HEK293 (cell line): ENCODE measurements at regions not wholly inside any gene's neighbourhood (a gene's known extent, or its start where the extent isn't known, plus 50 kb on each side); places are given as distances from the start of the nearest gene placed in this dataset.

Experiments
- CTCF ChIA-PET: fragments of 350-600 bp; formaldehyde crosslinking; extraction: SDS; loops from one replicate; lab custom pipeline; 2021; ENCODE audit warnings: antibody characterized with exemption; lab: Yijun Ruan, JAX
- POLR2A ChIA-PET: fragments of 300-600 bp; formaldehyde crosslinking; extraction: SDS; loops from one replicate; lab custom pipeline; 2020; ENCODE audit warnings: antibody characterized with exemption, inconsistent platforms; lab: Yijun Ruan, JAX
- H3K27ac ChIP-seq: fragments of 200-500 bp; sonication (Bioruptor generic); 2 replicates; pipeline ENCODE4 v1.5.1; 2014; ENCODE audit warnings: low read depth, low read length, control low read depth, inconsistent platforms; ENCODE audit errors: extremely low read depth
- H3K36me3 ChIP-seq, 2 experiments: fragments of 200-500 bp in 1 of 2; sonication (Bioruptor generic) in 1 of 2; 1 replicate in 1 of 2; 2 replicates in 1 of 2; pipeline ENCODE4 v1.5.1; 2014 to 2017; ENCODE audit warnings: inconsistent platforms in 2 of 2, low read length in 2 of 2; ENCODE audit not compliant: control insufficient read depth in 2 of 2, insufficient read depth in 1 of 2
- H3K4me1 ChIP-seq: fragments of 200-500 bp; sonication (Bioruptor generic); 2 replicates; pipeline ENCODE4 v1.5.1; 2014; ENCODE audit warnings: mild to moderate bottlenecking, low read length, inconsistent platforms; ENCODE audit not compliant: control insufficient read depth, insufficient read depth
- H3K4me3 ChIP-seq: 2 replicates; pipeline ENCODE4 v1.5.1; 2011; ENCODE audit warnings: low read depth, mild to moderate bottlenecking, control low read depth, low read length, moderate library complexity
- H3K9me3 ChIP-seq: fragments of 200-500 bp; sonication (Bioruptor generic); 2 replicates; pipeline ENCODE4 v1.5.1; 2014; ENCODE audit warnings: low read depth, low read length, inconsistent platforms; ENCODE audit not compliant: control insufficient read depth, insufficient read depth
- KLF1 ChIP-seq: fragments of 450-650 bp; formaldehyde crosslinking; IDR thresholded peaks from 2 replicates; pipeline ENCODE4 v1.5.1; 2016; ENCODE audit warnings: missing biosample characterization, missing genetic modification characterization
- YY2 ChIP-seq: fragments of 450-650 bp; formaldehyde crosslinking; IDR thresholded peaks from 2 replicates; pipeline ENCODE4 v1.5.1; 2016; ENCODE audit warnings: missing biosample characterization, missing genetic modification characterization
- ZBTB1 ChIP-seq: fragments of 450-650 bp; formaldehyde crosslinking; IDR thresholded peaks from 2 replicates; pipeline ENCODE4 v1.5.1; 2016; ENCODE audit warnings: missing biosample characterization, missing genetic modification characterization
- ZBTB48 ChIP-seq: fragments of 450-650 bp; formaldehyde crosslinking; IDR thresholded peaks from 2 replicates; pipeline ENCODE4 v1.5.1; 2016; ENCODE audit warnings: missing biosample characterization, missing genetic modification characterization
- ZFP41 ChIP-seq: fragments of 450-650 bp; formaldehyde crosslinking; IDR thresholded peaks from 2 replicates; pipeline ENCODE4 v1.5.1; 2016; ENCODE audit warnings: missing biosample characterization, missing genetic modification characterization, borderline replicate concordance
- ZIC2 ChIP-seq: fragments of 450-650 bp; formaldehyde crosslinking; IDR thresholded peaks from 2 replicates; pipeline ENCODE4 v1.5.1; 2016; ENCODE audit warnings: missing biosample characterization, missing genetic modification characterization
- ZNF10 ChIP-seq: fragments of 450-650 bp; formaldehyde crosslinking; IDR thresholded peaks from 2 replicates; pipeline ENCODE4 v1.5.1; 2017; ENCODE audit warnings: missing biosample characterization, missing genetic modification characterization
- ZNF121 ChIP-seq: fragments of 450-650 bp; formaldehyde crosslinking; IDR thresholded peaks from 2 replicates; pipeline ENCODE4 v1.5.1; 2016; ENCODE audit warnings: missing biosample characterization, missing genetic modification characterization
- ZNF132 ChIP-seq: fragments of 450-650 bp; formaldehyde crosslinking; IDR thresholded peaks from 2 replicates; pipeline ENCODE4 v1.5.1; 2017; ENCODE audit warnings: missing biosample characterization, missing genetic modification characterization, borderline replicate concordance
- ZNF155 ChIP-seq: fragments of 450-650 bp; formaldehyde crosslinking; IDR thresholded peaks from 2 replicates; pipeline ENCODE4 v1.5.1; 2016; ENCODE audit warnings: missing biosample characterization, missing genetic modification characterization
- ZNF157 ChIP-seq: fragments of 450-650 bp; formaldehyde crosslinking; IDR thresholded peaks from 2 replicates; pipeline ENCODE4 v1.5.1; 2016; ENCODE audit warnings: missing biosample characterization, missing genetic modification characterization
- ZNF248 ChIP-seq: fragments of 450-650 bp; formaldehyde crosslinking; IDR thresholded peaks from 2 replicates; pipeline ENCODE4 v1.5.1; 2017; ENCODE audit warnings: missing biosample characterization, missing genetic modification characterization
- ZNF514 ChIP-seq: fragments of 450-650 bp; formaldehyde crosslinking; IDR thresholded peaks from 2 replicates; pipeline ENCODE4 v1.5.1; 2016; ENCODE audit warnings: missing biosample characterization, missing genetic modification characterization
- ZNF548 ChIP-seq: fragments of 450-650 bp; formaldehyde crosslinking; IDR thresholded peaks from 2 replicates; pipeline ENCODE4 v1.5.1; 2016; ENCODE audit warnings: missing biosample characterization, missing genetic modification characterization
- ZNF561 ChIP-seq: fragments of 450-650 bp; IDR thresholded peaks from 2 replicates; pipeline ENCODE4 v1.5.1; 2018; ENCODE audit warnings: missing biosample characterization, missing genetic modification characterization, borderline replicate concordance
- ZNF596 ChIP-seq: fragments of 450-650 bp; IDR thresholded peaks from 2 replicates; pipeline ENCODE4 v1.5.0; 2018; ENCODE audit warnings: missing biosample characterization, mild to moderate bottlenecking, missing genetic modification characterization, moderate library complexity
- ZNF623 ChIP-seq: fragments of 450-650 bp; formaldehyde crosslinking; IDR thresholded peaks from 2 replicates; pipeline ENCODE4 v1.5.1; 2016; ENCODE audit warnings: missing biosample characterization, missing genetic modification characterization
- ZNF660 ChIP-seq: fragments of 450-650 bp; IDR thresholded peaks from 2 replicates; pipeline ENCODE4 v1.5.1; 2018; ENCODE audit warnings: missing biosample characterization, mild to moderate bottlenecking, missing genetic modification characterization
- TF ChIP-seq, protein P1 (sequence below): fragments of 450-650 bp; formaldehyde crosslinking; IDR thresholded peaks from 2 replicates; pipeline ENCODE4 v1.5.1; 2016; ENCODE audit warnings: missing biosample characterization, missing genetic modification characterization
- TF ChIP-seq, protein P2 (sequence below): fragments of 450-650 bp; formaldehyde crosslinking; IDR thresholded peaks from 2 replicates; pipeline ENCODE4 v1.5.1; 2017; ENCODE audit warnings: missing biosample characterization, mild to moderate bottlenecking, missing genetic modification characterization, moderate library complexity
- TF ChIP-seq, protein P3 (sequence below): sonication (generic); formaldehyde crosslinking; IDR thresholded peaks from 2 replicates; pipeline ENCODE4 v1.8.1; 2022; ENCODE audit warnings: mild to moderate bottlenecking, moderate library complexity, missing genetic modification reagents
- TF ChIP-seq, protein P4 (sequence below): fragments of 450-650 bp; IDR thresholded peaks from 2 replicates; pipeline ENCODE4 v1.5.1; 2018; ENCODE audit warnings: missing biosample characterization, mild to moderate bottlenecking, missing genetic modification characterization
- TF ChIP-seq, protein P5 (sequence below): fragments of 450-650 bp; formaldehyde crosslinking; IDR thresholded peaks from 2 replicates; pipeline ENCODE4 v1.5.1; 2016; ENCODE audit warnings: missing biosample characterization, missing genetic modification characterization, borderline replicate concordance
- TF ChIP-seq, protein P6 (sequence below): fragments of 450-650 bp; formaldehyde crosslinking; IDR thresholded peaks from 2 replicates; pipeline ENCODE4; 2016; ENCODE audit warnings: missing biosample characterization, missing genetic modification characterization

DNA sequence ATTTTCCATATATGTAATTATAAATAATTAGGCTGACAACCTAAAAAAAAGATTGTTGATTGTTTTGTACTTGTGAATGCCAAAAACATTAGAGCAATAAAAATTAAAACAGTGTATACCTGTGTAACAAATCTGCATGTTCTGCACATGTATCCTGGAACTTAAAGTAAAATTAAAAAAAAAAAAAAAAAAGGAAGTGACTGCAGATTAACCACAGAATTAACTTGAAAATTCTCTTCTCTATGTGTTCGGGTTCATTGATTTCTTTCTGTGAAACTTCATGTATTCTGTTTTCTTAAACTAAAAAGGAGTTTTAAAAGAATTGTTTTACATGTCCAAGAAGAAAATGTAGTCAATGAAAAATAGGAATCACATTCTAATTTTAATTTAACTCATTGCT is 95.7 kb downstream of the FASLG start:
- no peaks in the 10 kb centered on the region for H3K9me3 ChIP-seq
- CTCF ChIA-PET: interaction anchor here (2.5 kb wide), 1 partner anchor 12 kb away, joined by 9 read pairs; no protein-coding TSS in a partner anchor
- TF ChIP-seq, protein P1, sequence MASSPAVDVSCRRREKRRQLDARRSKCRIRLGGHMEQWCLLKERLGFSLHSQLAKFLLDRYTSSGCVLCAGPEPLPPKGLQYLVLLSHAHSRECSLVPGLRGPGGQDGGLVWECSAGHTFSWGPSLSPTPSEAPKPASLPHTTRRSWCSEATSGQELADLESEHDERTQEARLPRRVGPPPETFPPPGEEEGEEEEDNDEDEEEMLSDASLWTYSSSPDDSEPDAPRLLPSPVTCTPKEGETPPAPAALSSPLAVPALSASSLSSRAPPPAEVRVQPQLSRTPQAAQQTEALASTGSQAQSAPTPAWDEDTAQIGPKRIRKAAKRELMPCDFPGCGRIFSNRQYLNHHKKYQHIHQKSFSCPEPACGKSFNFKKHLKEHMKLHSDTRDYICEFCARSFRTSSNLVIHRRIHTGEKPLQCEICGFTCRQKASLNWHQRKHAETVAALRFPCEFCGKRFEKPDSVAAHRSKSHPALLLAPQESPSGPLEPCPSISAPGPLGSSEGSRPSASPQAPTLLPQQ (tag by site-specific recombination): no peak
- TF ChIP-seq, protein P2, sequence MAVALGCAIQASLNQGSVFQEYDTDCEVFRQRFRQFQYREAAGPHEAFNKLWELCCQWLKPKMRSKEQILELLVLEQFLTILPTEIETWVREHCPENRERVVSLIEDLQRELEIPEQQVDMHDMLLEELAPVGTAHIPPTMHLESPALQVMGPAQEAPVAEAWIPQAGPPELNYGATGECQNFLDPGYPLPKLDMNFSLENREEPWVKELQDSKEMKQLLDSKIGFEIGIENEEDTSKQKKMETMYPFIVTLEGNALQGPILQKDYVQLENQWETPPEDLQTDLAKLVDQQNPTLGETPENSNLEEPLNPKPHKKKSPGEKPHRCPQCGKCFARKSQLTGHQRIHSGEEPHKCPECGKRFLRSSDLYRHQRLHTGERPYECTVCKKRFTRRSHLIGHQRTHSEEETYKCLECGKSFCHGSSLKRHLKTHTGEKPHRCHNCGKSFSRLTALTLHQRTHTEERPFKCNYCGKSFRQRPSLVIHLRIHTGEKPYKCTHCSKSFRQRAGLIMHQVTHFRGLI (tag by site-specific recombination): no peak
- no peak for TF ChIP-seq ZNF623
- no peak for TF ChIP-seq ZBTB48 (tag by site-specific recombination)
- TF ChIP-seq KLF1 (tag by site-specific recombination): no peak
- TF ChIP-seq ZBTB1 (tag by site-specific recombination): no peak
- TF ChIP-seq ZFP41: no peak
- no peak for TF ChIP-seq ZIC2
- TF ChIP-seq ZNF596: no peak
- TF ChIP-seq ZNF514 (tag by site-specific recombination): no peak
- TF ChIP-seq, protein P3, sequence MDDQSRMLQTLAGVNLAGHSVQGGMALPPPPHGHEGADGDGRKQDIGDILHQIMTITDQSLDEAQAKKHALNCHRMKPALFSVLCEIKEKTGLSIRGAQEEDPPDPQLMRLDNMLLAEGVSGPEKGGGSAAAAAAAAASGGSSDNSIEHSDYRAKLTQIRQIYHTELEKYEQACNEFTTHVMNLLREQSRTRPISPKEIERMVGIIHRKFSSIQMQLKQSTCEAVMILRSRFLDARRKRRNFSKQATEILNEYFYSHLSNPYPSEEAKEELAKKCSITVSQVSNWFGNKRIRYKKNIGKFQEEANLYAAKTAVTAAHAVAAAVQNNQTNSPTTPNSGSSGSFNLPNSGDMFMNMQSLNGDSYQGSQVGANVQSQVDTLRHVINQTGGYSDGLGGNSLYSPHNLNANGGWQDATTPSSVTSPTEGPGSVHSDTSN: no peak
- no peak for TF ChIP-seq ZNF121 (tag by site-specific recombination)
- TF ChIP-seq, protein P4, sequence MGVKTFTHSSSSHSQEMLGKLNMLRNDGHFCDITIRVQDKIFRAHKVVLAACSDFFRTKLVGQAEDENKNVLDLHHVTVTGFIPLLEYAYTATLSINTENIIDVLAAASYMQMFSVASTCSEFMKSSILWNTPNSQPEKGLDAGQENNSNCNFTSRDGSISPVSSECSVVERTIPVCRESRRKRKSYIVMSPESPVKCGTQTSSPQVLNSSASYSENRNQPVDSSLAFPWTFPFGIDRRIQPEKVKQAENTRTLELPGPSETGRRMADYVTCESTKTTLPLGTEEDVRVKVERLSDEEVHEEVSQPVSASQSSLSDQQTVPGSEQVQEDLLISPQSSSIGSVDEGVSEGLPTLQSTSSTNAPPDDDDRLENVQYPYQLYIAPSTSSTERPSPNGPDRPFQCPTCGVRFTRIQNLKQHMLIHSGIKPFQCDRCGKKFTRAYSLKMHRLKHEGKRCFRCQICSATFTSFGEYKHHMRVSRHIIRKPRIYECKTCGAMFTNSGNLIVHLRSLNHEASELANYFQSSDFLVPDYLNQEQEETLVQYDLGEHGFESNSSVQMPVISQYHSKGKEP: no peak
- TF ChIP-seq ZNF157 (tag by site-specific recombination): no peak
- TF ChIP-seq ZNF660 (tag by site-specific recombination): no peak
- no peak for TF ChIP-seq ZNF548
- no peak for TF ChIP-seq ZNF155 (tag by site-specific recombination)
- no peaks in the 10 kb centered on the region for H3K36me3 ChIP-seq
- H3K4me1 ChIP-seq: no peaks in the 10 kb centered on the region
- H3K27ac ChIP-seq: no peak overlapping the region
- POLR2A ChIA-PET: no interaction called here
- H3K4me3 ChIP-seq: no peak overlapping the region

DNA sequence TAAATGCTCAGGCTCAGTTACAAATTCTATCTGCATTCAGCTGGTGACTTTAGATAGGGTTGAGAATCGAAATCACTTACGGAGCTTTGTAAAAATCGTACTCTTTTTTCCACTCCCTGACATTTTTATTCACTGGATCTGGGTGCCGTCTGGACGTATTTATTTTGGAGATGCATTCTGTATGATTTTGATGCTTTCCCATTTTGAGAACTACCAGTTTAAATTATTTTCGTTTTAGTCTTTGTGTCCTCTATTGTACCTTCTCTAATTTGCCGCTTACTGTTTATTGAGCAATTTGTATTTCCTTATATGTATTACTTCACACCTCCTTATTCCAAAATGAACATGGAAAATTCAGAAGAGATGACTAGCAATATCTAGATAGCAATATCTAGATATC is 96.2 kb downstream of the FASLG start:
- Histone ChIP-seq H3K9me3 (no peaks in the 10 kb centered on the region), H3K4me3 (no peak overlapping the region), H3K36me3 (no peaks in the 10 kb centered on the region), H3K4me1 (no peaks in the 10 kb centered on the region), H3K27ac (no peak overlapping the region)
- CTCF ChIA-PET: interaction anchor here (0.7 to 2.5 kb wide), 3 partner anchors 13 to 448 kb away, joined by 3 to 9 read pairs (median 4); no protein-coding TSS in a partner anchor
- TF ChIP-seq ZNF132 (no peak), ZNF623 (no peak), ZNF248 (no peak), ZNF10 (tag by site-specific recombination) (no peak), YY2 (tag by site-specific recombination) (no peak), ZNF561 (no peak)
- TF ChIP-seq, protein P5, sequence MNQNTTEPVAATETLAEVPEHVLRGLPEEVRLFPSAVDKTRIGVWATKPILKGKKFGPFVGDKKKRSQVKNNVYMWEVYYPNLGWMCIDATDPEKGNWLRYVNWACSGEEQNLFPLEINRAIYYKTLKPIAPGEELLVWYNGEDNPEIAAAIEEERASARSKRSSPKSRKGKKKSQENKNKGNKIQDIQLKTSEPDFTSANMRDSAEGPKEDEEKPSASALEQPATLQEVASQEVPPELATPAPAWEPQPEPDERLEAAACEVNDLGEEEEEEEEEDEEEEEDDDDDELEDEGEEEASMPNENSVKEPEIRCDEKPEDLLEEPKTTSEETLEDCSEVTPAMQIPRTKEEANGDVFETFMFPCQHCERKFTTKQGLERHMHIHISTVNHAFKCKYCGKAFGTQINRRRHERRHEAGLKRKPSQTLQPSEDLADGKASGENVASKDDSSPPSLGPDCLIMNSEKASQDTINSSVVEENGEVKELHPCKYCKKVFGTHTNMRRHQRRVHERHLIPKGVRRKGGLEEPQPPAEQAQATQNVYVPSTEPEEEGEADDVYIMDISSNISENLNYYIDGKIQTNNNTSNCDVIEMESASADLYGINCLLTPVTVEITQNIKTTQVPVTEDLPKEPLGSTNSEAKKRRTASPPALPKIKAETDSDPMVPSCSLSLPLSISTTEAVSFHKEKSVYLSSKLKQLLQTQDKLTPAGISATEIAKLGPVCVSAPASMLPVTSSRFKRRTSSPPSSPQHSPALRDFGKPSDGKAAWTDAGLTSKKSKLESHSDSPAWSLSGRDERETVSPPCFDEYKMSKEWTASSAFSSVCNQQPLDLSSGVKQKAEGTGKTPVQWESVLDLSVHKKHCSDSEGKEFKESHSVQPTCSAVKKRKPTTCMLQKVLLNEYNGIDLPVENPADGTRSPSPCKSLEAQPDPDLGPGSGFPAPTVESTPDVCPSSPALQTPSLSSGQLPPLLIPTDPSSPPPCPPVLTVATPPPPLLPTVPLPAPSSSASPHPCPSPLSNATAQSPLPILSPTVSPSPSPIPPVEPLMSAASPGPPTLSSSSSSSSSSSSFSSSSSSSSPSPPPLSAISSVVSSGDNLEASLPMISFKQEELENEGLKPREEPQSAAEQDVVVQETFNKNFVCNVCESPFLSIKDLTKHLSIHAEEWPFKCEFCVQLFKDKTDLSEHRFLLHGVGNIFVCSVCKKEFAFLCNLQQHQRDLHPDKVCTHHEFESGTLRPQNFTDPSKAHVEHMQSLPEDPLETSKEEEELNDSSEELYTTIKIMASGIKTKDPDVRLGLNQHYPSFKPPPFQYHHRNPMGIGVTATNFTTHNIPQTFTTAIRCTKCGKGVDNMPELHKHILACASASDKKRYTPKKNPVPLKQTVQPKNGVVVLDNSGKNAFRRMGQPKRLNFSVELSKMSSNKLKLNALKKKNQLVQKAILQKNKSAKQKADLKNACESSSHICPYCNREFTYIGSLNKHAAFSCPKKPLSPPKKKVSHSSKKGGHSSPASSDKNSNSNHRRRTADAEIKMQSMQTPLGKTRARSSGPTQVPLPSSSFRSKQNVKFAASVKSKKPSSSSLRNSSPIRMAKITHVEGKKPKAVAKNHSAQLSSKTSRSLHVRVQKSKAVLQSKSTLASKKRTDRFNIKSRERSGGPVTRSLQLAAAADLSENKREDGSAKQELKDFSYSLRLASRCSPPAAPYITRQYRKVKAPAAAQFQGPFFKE (tag by site-specific recombination): no peak
- TF ChIP-seq, protein P6, sequence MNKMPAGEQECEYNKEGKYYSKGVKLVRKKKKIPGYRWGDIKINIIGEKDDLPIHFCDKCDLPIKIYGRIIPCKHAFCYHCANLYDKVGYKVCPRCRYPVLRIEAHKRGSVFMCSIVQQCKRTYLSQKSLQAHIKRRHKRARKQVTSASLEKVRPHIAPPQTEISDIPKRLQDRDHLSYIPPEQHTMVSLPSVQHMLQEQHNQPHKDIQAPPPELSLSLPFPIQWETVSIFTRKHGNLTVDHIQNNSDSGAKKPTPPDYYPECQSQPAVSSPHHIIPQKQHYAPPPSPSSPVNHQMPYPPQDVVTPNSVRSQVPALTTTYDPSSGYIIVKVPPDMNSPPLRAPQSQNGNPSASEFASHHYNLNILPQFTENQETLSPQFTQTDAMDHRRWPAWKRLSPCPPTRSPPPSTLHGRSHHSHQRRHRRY: no peak
- POLR2A ChIA-PET: no interaction called here
